SK-N-SH (cell line): ENCODE measurements at regions not wholly inside any gene's neighbourhood (a gene's known extent, or its start where the extent isn't known, plus 50 kb on each side); places are given as distances from the start of the nearest gene placed in this dataset.
A peak's percentile ranks its signal among the peaks of the same experiment; 100 is the strongest.

ENCODE experiments used
- CTCF ChIA-PET: fragments of 300-600, 350-600 bp; formaldehyde crosslinking; extraction: SDS; loops from one replicate; lab custom pipeline; 2021; lab: Yijun Ruan, JAX
- POLR2A ChIA-PET: fragments of 350-600 bp; sonication (Branson Sonifier 250); formaldehyde crosslinking; extraction: SDS; loops from one replicate; lab custom pipeline; 2020; ENCODE audit warnings: antibody characterized with exemption, inconsistent platforms; lab: Yijun Ruan, JAX
- DNase-seq: peaks from one replicate; pipeline ENCODE4 v3.0.0; 2012
- H2AFZ ChIP-seq: fragments of 200-600 bp; sonication (generic); 2 replicates; pipeline ENCODE4 v1.8.1; 2016; ENCODE audit warnings: antibody characterized with exemption, mild to moderate bottlenecking, low read depth
- H3F3A ChIP-seq: fragments of 200-600 bp; sonication (generic); replicated peaks from 2 replicates; pipeline ENCODE3; 2016; ENCODE audit warnings: antibody characterized with exemption, mild to moderate bottlenecking; ENCODE audit not compliant: insufficient read depth
- H3K27ac ChIP-seq, 2 experiments: fragments of 200-500 bp in 1 of 2; fragments of 200-600 bp in 1 of 2; sonication (Bioruptor generic) in 1 of 2; sonication (generic), shearing (Covaris generic) in 1 of 2; 2 replicates each; pipeline versions ENCODE4 v1.5.1 to v1.6.1; 2014 to 2016; ENCODE audit warnings: low read depth in 2 of 2, inconsistent platforms in 1 of 2, low read length in 1 of 2, mild to moderate bottlenecking in 1 of 2, mixed read lengths in 1 of 2
- H3K27me3 ChIP-seq: fragments of 200-600 bp; sonication (generic), shearing (Covaris generic); 2 replicates; pipeline ENCODE4 v1.6.1; 2016; ENCODE audit warnings: mixed run types; ENCODE audit not compliant: insufficient read depth
- H3K36me3 ChIP-seq, 2 experiments: fragments of 200-500 bp in 1 of 2; fragments of 200-600 bp in 1 of 2; sonication (Bioruptor generic) in 1 of 2; sonication (generic) in 1 of 2; replicated peaks in 1 of 2; 2 replicates each; pipeline versions ENCODE3 to v1.5.1; 2014 to 2016; ENCODE audit warnings: low read length in 1 of 2, mild to moderate bottlenecking in 1 of 2; ENCODE audit not compliant: insufficient read depth in 2 of 2, control insufficient read depth in 1 of 2
- H3K4me1 ChIP-seq, 2 experiments: fragments of 200-500 bp in 1 of 2; fragments of 200-600 bp in 1 of 2; sonication (Bioruptor generic) in 1 of 2; sonication (generic), shearing (Covaris generic) in 1 of 2; 2 replicates each; pipeline versions ENCODE4 v1.5.1 to v1.6.1; 2014 to 2016; ENCODE audit warnings: low read depth in 1 of 2, low read length in 1 of 2, mixed run types in 1 of 2; ENCODE audit not compliant: insufficient read depth in 2 of 2, control insufficient read depth in 1 of 2
- H3K4me2 ChIP-seq: fragments of 200-600 bp; sonication (generic), shearing (Covaris generic); 2 replicates; pipeline ENCODE4 v1.6.1; 2017; ENCODE audit warnings: mixed run types
- H3K4me3 ChIP-seq, 2 experiments: fragments of 200-500 bp in 1 of 2; fragments of 200-600 bp in 1 of 2; sonication (Bioruptor generic) in 1 of 2; sonication (generic), shearing (Covaris generic) in 1 of 2; 2 replicates each; pipeline versions ENCODE4 v1.5.1 to v1.8.1; 2014 to 2016; ENCODE audit warnings: low read depth in 2 of 2, inconsistent platforms in 1 of 2, low read length in 1 of 2, mild to moderate bottlenecking in 1 of 2, mixed read lengths in 1 of 2, moderate library complexity in 1 of 2
- H3K79me2 ChIP-seq: fragments of 200-600 bp; sonication (generic); 2 replicates; pipeline ENCODE4 v1.8.1; 2017; ENCODE audit warnings: mild to moderate bottlenecking; ENCODE audit not compliant: insufficient read depth
- H3K9ac ChIP-seq: fragments of 200-600 bp; sonication (generic); 2 replicates; pipeline ENCODE4 v1.6.1; 2017; ENCODE audit warnings: mixed run types
- H3K9me2 ChIP-seq: fragments of 200-600 bp; sonication (generic); 2 replicates; pipeline ENCODE4 v1.6.1; 2017; ENCODE audit warnings: mixed run types
- H3K9me3 ChIP-seq: fragments of 200-600 bp; sonication (generic); 2 replicates; pipeline ENCODE4 v1.6.1; 2017; ENCODE audit warnings: mixed run types, mild to moderate bottlenecking, moderate library complexity
- H4K20me1 ChIP-seq: fragments of 200-600 bp; sonication (generic); 2 replicates; pipeline ENCODE4 v1.6.1; 2017; ENCODE audit warnings: mild to moderate bottlenecking, mixed run types; ENCODE audit not compliant: insufficient read depth
- CHD2 ChIP-seq: fragments of 150-350 bp; IDR thresholded peaks from 2 replicates; pipeline ENCODE4 v1.6.1; 2018; ENCODE audit warnings: low read length; ENCODE audit not compliant: partially characterized antibody
- FOSL2 ChIP-seq: IDR thresholded peaks from 2 replicates; pipeline ENCODE4 v1.4.0; 2012; ENCODE audit warnings: low read depth, mild to moderate bottlenecking, moderate library complexity, borderline replicate concordance
- FOXJ3 ChIP-seq: sonication (generic); formaldehyde crosslinking; IDR thresholded peaks from 2 replicates; pipeline ENCODE4 v1.5.1; 2020; ENCODE audit warnings: mild to moderate bottlenecking, missing genetic modification reagents
- FOXM1 ChIP-seq: IDR thresholded peaks from 2 replicates; pipeline ENCODE4 v1.4.0; 2012; ENCODE audit warnings: low read depth, mild to moderate bottlenecking
- GATA2 ChIP-seq: sonication (generic); formaldehyde crosslinking; IDR thresholded peaks from 2 replicates; pipeline ENCODE4 v1.5.0; 2020; ENCODE audit warnings: mild to moderate bottlenecking, missing genetic modification reagents
- MXI1 ChIP-seq: IDR thresholded peaks from 2 replicates; pipeline ENCODE4 v1.6.1; 2012; ENCODE audit warnings: mild to moderate bottlenecking, low read depth, low read length, improper control_type of control experiment
- NFIC ChIP-seq: IDR thresholded peaks from 2 replicates; pipeline ENCODE4 v1.4.0; 2012; ENCODE audit warnings: borderline replicate concordance
- POLR2AphosphoS5 ChIP-seq: IDR thresholded peaks from 2 replicates; pipeline ENCODE4 v1.6.1; 2012; ENCODE audit warnings: low read depth, low read length
- SIN3A ChIP-seq: IDR thresholded peaks from 2 replicates; pipeline ENCODE4 v1.6.1; 2012; ENCODE audit warnings: low read depth, mild to moderate bottlenecking, low read length, moderate library complexity, borderline replicate concordance
- SMC3 ChIP-seq: IDR thresholded peaks from 2 replicates; pipeline ENCODE4 v1.6.1; 2012; ENCODE audit warnings: low read depth, low read length, improper control_type of control experiment
- TEAD4 ChIP-seq: IDR thresholded peaks from 2 replicates; pipeline ENCODE4 v1.4.0; 2012; ENCODE audit warnings: mild to moderate bottlenecking, borderline replicate concordance; ENCODE audit not compliant: insufficient read depth
- YY1 ChIP-seq: IDR thresholded peaks from 2 replicates; pipeline ENCODE4 v1.4.0; 2012; ENCODE audit warnings: low read depth, mild to moderate bottlenecking
- WGBS: methylation state at CpG from one replicate; pipeline ENCODE4 v1.1.6; 2017; ENCODE audit warnings: low lambda C conversion rate; 5-methylcytosine and 5-hydroxymethylcytosine counted together
- TF ChIP-seq, protein P1 (sequence below): IDR thresholded peaks from 2 replicates; pipeline ENCODE4 v1.4.0; 2012; ENCODE audit warnings: low read depth
- TF ChIP-seq, protein P2 (sequence below): fragments of 150-350 bp; IDR thresholded peaks from 2 replicates; pipeline ENCODE4 v1.6.1; 2016; ENCODE audit warnings: mild to moderate bottlenecking, low read depth, low read length

- 96% methylated on average over 21 of the region's 27 CpGs for WGBS
- Histone ChIP-seq H3K79me2 (no peaks in the 10 kb centered on the region), H3K4me1 (peaks cover 0 to 4% of the 10 kb centered on the region in 2 experiments; a peak in 1 of 4 replicates), H3K9me3 (no peaks in the 10 kb centered on the region), H3K27me3 (no peaks in the 10 kb centered on the region), H3F3A (no peaks in the 10 kb centered on the region), H3K9ac (no peak overlapping the region), H3K4me3 (no peak overlapping the region), H3K36me3 (no peaks in the 10 kb centered on the region), H3K27ac (no peak overlapping the region), H2AFZ (no peak overlapping the region), H3K9me2 (no peaks in the 10 kb centered on the region), H4K20me1 (no peaks in the 10 kb centered on the region), H3K4me2 (no peak overlapping the region)
- ChIA-PET CTCF (no interaction called here), POLR2A (no interaction called here)
- TF ChIP-seq POLR2AphosphoS5 (no peak), FOXM1 (no peak), MXI1 (no peak), FOXJ3 (CRISPR knock-in tag) (no peak), TEAD4 (no peak)
- DNase-seq, result no peak
Observed at GRCh38 chr13:40381935-40382764, 284.3 kb downstream of the FOXO1 start.

DNA sequence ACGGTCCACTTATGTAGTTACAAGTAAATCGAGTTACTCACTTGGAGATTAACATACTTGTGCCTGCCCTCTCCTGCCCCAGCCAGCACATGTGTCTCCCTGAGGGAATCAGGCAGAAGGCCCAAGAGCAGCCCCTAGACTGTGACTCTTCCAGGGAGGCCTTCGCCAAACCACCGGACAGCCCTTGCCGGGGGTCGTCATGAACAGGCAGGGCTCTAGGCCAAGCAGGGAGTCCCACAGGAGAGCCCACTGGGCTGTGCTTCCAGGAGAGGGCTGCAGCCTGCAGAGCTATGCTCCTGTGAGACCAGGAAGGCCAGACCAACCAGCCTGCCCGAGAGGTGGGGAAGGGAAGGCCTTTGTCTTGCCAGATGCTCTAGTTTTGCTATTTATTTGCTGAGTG lies 283.3 kb downstream of the FOXO1 start:
- peak; percentile 39 for DNase-seq
- CTCF ChIA-PET, result no interaction called here
- no peak overlapping the region for H3K4me2 ChIP-seq
- H3K36me3 ChIP-seq, result no peaks in the 10 kb centered on the region
- 58% methylated on average over 6 of the region's 7 CpGs for WGBS
- no peak overlapping the region for H2AFZ ChIP-seq
- TF ChIP-seq YY1, result no peak
- no peak for TF ChIP-seq SIN3A
- TF ChIP-seq NFIC, result no peak
- TF ChIP-seq, protein P1, sequence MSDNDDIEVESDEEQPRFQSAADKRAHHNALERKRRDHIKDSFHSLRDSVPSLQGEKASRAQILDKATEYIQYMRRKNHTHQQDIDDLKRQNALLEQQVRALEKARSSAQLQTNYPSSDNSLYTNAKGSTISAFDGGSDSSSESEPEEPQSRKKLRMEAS, result no peak
- TF ChIP-seq, protein P2, sequence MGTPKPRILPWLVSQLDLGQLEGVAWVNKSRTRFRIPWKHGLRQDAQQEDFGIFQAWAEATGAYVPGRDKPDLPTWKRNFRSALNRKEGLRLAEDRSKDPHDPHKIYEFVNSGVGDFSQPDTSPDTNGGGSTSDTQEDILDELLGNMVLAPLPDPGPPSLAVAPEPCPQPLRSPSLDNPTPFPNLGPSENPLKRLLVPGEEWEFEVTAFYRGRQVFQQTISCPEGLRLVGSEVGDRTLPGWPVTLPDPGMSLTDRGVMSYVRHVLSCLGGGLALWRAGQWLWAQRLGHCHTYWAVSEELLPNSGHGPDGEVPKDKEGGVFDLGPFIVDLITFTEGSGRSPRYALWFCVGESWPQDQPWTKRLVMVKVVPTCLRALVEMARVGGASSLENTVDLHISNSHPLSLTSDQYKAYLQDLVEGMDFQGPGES, result no peak
- TF ChIP-seq CHD2, result no peak
- TF ChIP-seq GATA2 (CRISPR knock-in tag), result no peak
- TF ChIP-seq FOSL2, result no peak
- no peak for TF ChIP-seq SMC3
- no peak for TF ChIP-seq TEAD4
- no peak overlapping the region for H3K27ac ChIP-seq
- H3K4me1 ChIP-seq, result peaks cover 0 to 4% of the 10 kb centered on the region in 2 experiments; a peak in 1 of 4 replicates
- H3K9ac ChIP-seq, result no peak overlapping the region
- no peaks in the 10 kb centered on the region for H3K9me2 ChIP-seq
- no peak overlapping the region for H3K4me3 ChIP-seq
- no peaks in the 10 kb centered on the region for H3K27me3 ChIP-seq
- POLR2A ChIA-PET, result no interaction called here
- no peaks in the 10 kb centered on the region for H3K9me3 ChIP-seq
- no peaks in the 10 kb centered on the region for H4K20me1 ChIP-seq
- no peaks in the 10 kb centered on the region for H3K79me2 ChIP-seq
- H3F3A ChIP-seq, result no peaks in the 10 kb centered on the region
